ENCODE measurements at regions not wholly inside any gene's neighbourhood (a gene's known extent, or its start where the extent isn't known, plus 50 kb on each side); places are given as distances from the start of the nearest gene placed in this dataset.

DNA sequence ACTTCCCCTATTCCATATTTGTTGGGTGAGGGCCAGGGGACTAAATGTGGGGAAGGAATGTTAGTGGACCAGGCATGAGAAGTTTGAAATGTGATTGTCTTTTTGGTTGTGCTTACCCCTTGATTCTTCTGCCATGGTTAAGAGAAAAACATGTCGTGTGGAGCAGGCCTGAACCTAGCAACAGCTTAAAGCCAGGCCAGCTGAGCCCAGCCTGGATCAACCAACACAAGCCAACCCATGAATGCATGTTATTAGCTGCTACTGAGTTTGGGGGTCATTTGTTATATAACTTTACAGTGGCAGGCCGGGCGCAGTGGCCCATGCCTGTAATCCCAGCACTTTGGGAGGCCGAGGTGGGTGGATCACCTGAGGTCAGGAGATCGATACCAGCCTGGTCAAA is 52.4 kb upstream of the TRIO start:
- DNase-seq (ENCODE audit: low read depth in 2 of 3, low spot score in 1 of 3) = no peak

DNA sequence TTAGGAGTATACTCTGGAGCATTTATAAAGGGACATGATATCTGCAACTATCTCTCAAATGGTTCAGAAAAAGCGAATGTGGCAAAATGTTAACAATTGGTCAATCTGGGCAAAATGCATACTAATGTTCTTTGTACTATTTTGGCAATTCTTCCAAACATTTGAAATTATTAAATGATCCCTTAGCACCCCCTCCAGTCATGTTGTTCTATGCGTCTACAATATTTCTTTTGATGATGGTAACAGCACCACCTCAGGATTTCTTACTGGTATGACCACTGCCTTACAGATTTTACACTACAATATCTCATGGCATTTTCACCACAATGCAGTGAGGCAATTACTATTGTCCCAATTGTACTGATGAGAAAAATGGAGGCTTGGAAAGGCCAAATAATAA is 52.9 kb upstream of the TRIO start:
- no peak for DNase-seq (ENCODE audit: low read depth in 2 of 3, low spot score in 1 of 3)

DNA sequence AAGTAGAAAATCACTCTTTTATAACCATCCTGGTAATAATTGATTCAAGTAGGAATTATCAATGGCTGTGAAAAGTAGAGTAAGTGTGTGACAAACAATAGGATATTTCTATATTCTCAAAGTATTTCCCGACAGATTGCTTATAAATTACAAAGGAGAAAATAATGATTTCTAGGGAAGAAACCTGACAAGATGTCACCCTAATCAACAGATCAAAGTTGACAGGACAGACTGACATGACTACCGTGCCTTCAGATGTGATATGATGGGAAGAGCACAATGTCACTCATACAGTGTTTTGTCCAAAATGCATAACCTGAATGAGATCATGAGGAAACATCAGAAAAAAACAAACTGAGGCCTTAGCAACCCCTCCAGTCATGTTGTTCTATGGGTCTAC is 53.9 kb upstream of the TRIO start:
- no peak for DNase-seq (ENCODE audit: low read depth in 2 of 3, low spot score in 1 of 3)

DNA sequence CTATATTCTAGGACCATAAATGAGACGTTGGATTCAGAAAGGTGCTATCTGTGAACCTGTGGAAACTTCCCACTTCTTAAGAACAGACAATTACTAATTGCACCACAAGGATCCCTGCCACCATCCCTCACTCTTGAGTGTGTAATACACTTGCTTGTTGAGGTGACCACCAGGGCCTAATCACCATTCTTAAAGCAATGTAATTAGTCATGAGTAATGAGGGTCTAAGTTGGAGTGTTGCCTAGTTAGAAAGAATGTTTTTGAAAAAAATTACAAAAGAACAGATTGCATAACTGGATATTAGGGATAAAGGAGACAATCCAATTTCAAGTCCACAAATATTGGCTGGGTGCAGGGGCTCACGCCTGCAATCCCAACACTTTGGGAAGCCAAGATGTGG is 56.9 kb upstream of the TRIO start:
- DNase-seq (ENCODE audit: low read depth in 2 of 3, low spot score in 1 of 3) = no peak

DNA sequence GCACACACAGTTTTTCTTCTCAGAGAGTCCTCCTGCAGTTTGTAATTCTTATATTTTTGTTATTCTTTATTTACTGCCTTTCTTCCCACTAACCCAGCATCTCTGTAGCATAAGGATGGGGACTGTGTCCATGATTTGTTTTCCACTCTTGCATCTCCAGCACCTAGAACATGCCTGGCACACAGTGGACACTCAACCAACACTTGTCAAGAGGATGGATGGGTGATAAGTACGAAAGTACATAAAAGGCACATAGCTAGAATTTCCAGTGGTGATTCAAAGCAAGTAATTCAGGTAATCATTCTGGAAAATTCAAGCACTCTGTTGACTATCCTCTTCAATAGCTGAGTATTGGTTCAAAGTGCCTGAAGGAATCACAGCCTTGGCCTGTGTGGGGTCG is 60.2 kb upstream of the TRIO start:
- DNase-seq (ENCODE audit: low read depth in 2 of 3, low spot score in 1 of 3) = no peak

DNA sequence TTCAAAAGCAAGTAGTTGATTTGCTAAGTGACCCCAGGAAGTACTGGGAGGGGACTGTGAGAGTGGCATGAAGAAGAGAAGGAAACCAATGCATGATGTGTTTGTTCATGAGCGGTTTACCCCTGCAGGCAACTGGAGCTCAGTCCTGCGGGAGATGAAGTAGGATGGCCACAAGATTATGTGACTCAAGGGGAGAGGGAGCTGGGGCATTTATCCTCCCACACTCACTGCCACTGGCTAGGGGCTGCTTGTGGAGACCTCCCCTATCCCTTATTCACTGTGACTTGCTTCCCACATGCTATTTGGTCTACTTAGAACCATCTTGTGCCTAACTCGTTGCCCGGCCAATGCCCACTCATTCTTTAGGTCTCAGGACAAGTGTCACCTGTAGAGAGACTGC is 60.6 kb upstream of the TRIO start:
- no peak for DNase-seq (ENCODE audit: low read depth in 2 of 3, low spot score in 1 of 3)

DNA sequence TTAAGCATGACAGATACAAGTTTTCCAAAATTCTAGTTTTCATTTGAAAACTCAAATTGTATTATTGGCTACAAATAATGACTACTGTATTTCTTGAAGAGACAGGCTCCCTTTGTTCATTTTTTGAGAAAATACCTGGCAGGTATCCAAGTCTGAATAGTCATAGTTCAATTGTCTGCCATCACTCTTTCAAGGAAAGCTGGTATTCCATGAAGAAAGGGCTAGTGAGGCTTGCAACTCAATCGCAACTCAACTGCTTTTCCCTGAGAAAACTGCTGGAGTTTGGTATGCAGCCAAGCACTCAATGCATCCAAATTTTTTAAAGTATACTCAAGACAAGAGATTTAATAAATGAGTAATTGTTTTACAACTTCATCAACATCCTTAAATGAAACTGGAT is 61.4 kb upstream of the TRIO start:
- DNase-seq (ENCODE audit: low read depth in 2 of 3, low spot score in 1 of 3) = no peak

DNA sequence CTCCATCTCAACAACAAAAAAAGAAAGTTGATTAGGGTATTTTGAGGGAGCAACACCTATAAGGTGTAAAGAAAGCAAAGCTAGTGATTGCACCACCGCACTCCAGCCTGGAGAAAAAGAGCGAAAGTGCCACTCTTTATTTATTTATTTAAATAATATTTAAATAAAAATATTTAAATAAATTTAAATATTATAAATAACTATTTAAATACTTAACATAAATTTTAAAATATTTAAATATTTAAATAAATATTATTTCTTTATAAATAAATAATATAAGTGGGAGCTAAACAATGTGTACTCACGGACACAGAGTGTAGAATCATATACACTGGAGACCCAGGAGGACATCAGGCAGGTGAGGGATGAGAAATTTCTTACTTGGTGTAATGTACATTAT is 64.4 kb upstream of the TRIO start:
- no peak for DNase-seq (ENCODE audit: low read depth in 2 of 3, low spot score in 1 of 3)

DNA sequence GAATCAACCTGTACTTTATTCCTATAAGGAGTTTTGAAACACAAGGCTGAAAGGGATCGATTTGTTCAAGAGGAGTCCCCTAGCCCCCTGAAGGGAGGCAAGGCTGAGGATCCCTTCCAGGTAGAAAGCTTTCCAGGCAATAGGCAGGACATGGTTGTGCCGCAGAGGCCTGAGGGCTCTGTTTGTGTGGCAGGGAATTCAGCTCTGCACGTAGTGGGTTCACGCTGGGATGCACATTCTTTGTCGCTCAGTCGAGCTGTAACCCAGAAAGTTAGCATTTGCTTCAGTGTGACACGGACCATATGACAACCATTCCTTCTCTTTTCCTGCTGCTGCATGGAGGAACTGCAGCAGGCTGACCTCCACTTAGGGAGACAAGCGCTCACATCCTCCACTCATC is 65.6 kb upstream of the TRIO start:
- no peak for DNase-seq (ENCODE audit: low read depth in 2 of 3, low spot score in 1 of 3)

DNA sequence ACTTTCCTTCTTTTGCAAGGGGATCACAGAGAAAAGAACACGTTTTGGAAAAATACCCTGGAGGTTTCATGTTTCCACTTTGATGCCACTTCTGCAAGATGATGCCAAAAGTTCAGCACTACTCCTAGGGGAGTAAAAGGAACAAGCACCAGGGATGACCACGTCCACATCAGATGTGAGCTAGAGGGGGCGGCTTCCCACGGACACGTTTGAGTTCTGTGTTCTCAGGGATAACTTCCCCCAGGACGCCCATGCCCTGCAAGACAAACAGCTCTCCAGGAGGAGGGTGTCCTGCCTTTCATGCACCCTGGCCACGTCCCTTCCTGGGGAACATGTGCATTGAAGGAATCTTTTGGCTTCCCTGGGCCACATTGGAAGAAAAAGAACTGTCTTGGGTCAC is 66.6 kb upstream of the TRIO start:
- DNase-seq (ENCODE audit: low read depth in 2 of 3, low spot score in 1 of 3) = no peak

DNA sequence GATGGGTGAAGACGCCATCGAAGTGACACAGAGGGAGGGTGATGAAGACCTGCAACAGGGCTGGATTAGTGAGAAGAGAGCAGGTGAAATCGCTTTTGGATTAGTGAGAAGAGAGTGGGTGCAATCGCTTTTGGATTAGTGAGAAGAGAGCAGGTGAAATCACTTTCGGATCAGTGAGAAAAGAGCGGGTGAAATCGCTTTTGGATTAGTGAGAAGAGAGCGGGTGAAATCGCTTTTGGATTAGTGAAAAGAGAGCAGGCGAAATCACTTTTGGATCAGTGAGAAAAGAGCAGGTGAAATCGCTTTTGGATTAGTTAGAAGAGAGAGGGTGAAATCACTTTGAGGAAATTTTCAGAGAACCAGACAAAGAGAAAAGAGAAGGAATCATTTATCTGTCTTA is 67.2 kb upstream of the TRIO start:
- no peak for DNase-seq (ENCODE audit: low read depth in 2 of 3, low spot score in 1 of 3)

DNA sequence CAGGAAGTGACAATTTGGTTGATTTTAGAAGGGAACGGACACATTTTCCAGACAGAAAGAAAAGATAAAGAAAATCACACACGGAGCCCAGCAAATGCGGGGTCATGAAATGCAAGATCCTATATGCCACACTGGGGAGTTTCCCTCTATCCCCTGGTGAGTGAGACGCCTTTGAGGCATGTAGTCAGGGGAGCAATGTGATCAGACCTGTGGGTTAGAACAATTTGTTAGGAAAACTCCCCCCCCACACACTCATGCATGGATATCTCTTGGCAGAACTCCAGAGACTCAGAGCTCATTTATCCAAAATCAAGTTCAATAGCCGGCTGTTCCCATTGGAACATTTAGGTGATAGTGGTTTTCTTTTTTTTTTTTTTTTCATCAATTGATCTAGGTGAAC is 71.7 kb upstream of the TRIO start:
- no peak for DNase-seq (ENCODE audit: low read depth in 2 of 3, low spot score in 1 of 3)

DNA sequence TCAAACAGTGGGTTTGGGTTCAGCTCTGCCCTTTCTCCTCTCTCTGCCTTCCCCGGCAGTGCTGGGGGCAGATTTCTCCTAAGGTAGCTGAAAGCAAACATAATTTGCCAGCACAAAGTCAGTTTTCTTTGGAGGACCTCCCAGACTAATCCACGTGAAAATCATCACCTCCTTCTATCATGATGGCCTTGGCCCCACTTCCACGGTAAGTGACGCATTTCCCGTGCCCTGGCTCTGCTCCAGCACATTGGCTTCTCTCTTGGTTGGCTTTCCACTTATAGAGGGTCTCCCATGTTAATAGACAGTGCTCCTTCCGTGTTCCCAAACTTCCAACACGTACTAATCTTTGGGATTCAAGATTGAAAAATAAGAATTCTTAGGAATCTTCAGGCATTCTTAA is 74.1 kb upstream of the TRIO start:
- DNase-seq (ENCODE audit: low read depth in 2 of 3, low spot score in 1 of 3) = no peak

DNA sequence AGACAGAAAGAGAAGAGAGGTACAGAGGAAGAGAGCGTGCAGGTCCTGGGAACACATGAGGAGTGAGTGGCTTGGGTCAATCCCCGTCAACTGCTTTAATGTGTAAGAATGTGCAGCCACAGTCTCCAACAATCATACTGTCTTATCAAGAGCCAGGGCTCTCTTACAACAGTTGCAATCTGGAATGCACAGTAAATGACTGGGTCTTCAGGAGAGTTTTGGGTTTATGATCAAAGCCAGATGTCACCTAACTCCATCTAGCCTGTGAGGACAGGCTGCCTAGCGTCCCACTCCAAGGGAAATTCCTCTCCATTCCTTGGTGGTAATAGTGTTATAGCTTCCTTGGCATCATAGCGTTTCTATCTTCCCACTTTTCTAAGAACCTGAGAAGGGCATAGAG is 75.0 kb upstream of the TRIO start:
- no peak for DNase-seq (ENCODE audit: low read depth in 2 of 3, low spot score in 1 of 3)

DNA sequence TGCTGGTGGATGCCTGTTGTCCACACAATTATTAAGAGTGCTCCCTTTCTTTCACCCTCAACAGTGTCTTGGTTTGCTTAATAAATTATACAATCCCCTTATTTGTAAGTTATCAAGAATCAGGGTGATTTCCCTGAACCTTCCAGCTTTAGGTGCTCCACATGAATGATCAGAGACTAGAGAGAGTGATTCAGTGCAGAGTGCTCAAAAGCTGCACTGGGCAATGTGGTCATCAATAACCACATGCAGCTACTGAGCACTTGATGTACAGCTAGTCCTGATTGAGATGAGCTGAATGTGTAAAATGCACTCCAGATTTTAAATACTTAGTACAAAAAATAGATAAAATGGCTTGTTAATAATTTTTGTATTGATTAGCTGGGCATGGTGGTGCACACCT is 76.8 kb upstream of the TRIO start:
- DNase-seq (ENCODE audit: low read depth in 2 of 3, low spot score in 1 of 3) = no peak

DNA sequence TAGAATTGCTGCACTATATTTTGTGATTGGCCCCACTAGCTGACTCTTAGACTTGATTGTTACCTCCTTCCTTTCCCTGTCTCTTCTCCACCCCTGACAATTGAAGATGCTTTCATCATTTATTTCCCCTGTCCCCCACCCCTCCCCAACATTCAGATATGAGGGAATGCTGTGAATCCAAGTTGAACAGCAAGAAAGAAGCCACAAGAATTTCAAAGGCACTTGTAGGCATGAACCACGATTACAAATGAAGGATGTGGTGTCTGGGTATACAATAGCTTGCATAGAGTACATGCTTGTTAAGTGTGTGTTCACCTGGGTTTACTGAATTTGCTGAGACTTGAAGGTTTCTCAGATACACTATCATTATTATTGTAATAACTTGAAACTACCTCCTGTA is 78.3 kb upstream of the TRIO start:
- DNase-seq (ENCODE audit: low read depth in 2 of 3, low spot score in 1 of 3) = no peak

DNA sequence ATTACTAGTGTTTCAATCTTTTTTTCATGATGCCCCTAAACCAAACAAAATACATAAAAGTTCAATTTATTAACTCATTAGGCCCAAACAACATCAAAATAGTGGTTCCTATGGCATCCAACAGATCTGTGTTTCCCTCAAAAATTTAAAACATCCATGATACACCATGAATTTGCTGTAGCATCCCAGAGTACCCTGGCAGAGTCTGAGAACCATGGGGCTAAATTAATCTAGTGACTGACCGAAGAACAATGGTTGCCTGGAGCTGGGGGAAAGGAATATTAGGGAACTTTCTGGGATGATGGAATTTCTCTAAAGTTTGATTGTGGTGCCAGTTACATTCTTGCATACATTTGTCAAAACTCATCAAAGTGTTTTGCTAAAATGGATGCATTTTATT is 79.5 kb upstream of the TRIO start:
- no peak for DNase-seq (ENCODE audit: low read depth in 2 of 3, low spot score in 1 of 3)

DNA sequence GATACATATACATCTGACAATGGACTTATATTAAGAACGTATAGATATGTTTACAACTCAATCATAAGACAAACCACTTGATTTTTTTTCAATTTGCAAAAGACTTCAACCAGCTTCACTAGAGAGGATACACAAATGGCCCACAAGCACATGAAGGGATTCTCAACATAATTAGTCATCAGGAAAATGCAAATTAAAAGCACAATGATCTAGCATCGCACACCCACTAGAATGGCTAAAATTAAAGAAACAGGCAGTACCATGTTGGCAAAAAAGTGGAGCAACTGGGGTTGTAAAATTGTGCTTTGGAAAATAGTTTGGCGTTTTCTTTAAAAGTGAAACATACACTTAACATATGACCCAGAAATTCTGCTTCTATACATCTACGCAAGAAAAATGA is 80.0 kb upstream of the TRIO start:
- DNase-seq (ENCODE audit: low read depth in 2 of 3, low spot score in 1 of 3) = no peak

DNA sequence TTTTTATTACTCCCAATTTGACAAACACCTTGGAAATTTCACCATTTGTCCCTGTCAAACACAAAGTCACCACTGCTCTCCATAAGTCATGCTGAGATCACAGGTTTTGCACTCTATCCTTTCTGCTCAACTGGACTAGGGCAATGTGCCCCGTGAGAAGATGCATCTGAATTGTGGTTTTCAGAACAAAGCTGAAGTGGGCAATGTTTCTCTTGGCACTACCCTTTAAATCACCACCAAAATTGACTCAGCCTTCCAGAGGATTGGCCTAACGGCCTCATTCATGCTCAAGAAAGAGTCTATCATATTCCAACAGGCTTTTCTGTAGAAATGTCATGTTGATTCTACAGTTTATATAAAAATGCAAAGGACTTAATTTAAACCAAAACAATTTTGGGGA is 81.0 kb upstream of the TRIO start:
- DNase-seq (ENCODE audit: low read depth in 2 of 3, low spot score in 1 of 3) = no peak

DNA sequence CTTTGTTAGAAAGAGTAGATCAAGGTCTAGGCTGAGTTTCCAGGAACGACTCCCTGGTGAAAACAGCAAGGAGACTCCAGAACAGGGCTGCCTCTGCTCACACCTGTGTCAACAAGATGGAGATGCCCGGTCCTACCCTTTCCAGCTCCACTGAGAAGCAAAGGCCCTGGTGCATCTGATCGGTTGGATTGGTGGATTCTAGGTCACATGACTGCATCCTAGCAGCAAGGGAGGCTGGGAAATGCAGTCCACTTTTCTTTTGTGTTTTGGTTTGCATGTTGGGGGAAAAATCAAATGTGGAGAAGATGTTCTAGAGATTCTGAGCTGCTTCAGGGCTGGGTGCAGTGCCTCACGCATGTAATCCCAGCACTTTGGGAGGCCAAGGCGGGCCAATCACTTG is 82.0 kb upstream of the TRIO start:
- no peak for DNase-seq (ENCODE audit: low read depth in 2 of 3, low spot score in 1 of 3)

DNA sequence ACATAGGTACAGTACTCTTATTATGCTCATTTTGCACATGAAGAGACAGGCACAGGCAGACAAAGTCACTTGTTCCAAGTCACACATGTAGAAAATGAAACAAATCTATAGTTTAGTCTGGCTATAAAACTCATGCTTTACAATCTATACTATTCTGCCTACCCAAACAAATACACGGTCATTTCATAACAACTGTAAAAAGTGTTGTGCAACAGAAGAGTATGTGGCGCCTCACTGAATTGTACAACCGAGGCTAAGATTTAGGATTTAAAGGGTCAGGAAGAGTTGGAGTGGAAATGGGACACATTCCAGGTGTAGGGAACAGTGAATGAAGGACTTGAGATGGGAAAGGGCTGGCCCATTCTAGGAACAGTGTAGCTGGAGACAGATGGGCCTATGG is 82.9 kb upstream of the TRIO start:
- no peak for DNase-seq (ENCODE audit: low read depth in 2 of 3, low spot score in 1 of 3)

DNA sequence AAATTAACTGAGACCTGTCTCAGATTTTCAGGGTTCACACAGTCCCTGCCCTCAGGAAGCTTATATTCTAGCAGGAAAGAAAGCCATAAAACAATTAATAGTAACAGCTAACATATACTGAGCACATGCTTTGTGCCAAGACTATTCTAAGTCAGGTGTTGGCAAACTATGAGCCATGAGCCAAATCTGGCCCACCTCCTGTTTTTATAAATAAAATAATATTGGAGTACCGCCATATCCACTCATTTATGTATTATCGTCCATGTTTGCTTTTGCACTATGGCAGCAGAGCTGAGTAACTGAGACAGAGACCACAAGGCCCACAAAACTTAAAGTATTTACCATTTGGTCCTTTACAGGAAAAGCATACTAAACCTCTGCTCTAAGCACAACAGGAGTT is 83.3 kb upstream of the TRIO start:
- no peak for DNase-seq (ENCODE audit: low read depth in 2 of 3, low spot score in 1 of 3)

DNA sequence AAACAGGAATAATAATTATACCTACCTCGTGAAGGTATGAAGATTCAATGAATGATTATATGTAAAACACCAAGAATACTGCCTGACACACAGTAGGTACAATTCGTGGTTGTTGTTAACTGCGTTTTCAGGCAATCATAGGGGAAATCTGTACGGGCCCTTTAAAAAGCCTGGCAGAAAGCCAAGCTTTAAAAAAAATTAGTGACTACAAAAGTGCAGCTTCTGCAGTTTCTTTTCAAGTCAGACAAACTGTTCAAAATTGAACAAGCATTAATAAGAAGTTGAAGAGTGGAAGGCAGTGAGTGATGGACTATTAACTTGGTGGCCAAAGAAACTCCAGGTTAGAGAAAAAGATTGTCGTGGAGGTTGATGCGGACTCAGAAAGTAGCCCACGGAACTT is 85.9 kb upstream of the TRIO start:
- DNase-seq (ENCODE audit: low read depth in 2 of 3, low spot score in 1 of 3) = no peak

DNA sequence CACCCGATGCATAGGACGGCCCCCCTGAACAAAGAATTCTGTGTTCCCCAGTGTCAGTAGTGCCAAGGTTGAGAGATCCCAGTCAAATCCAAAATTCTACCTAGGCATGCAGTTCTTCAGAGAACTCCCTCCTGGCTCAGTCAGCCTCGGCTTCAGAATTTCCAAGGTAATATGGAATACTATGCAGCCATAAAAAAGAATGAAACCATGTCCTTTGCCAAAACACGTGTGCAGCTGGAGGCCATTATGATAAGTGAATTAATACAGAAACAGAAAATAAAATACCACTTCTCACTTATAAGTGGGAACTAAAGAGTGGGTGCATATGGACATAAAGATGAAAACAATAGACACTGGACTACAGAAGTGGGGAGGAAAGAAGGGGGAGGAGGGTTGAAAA is 87.1 kb upstream of the TRIO start:
- no peak for DNase-seq (ENCODE audit: low read depth in 2 of 3, low spot score in 1 of 3)

All from stimulated activated CD4-positive, alpha-beta T cell treated with anti-CD3 and anti-CD28 coated beads, Interleukin-12 subunit alpha, Interleukin-12 subunit beta, amount 100 ng/mL, for 48 hours (primary cell).